ENCODE measurements at regions not wholly inside any gene's neighbourhood (a gene's known extent, or its start where the extent isn't known, plus 50 kb on each side); places are given as distances from the start of the nearest gene placed in this dataset.

DNA sequence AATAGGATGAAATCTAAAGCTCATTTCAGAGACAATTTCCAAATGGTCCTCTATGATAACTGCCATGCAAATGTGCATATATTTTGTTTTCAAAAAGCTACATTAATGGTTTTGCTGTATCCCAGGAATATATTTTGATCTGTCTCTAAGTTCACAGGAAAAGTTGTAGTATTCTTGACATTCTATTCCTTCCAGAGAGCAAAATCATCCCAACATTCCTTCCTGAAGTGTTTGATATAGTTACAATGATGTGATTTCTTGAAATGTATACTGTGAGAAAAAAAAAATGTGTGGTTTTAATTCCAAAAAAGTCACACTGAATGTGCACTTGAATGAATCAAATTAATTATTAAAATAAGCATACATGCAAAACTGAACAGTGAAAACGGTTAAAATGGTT is 996.0 kb upstream of the CITED2 start:
- CTCF ChIA-PET = no interaction called here
- H3K27ac Mint-ChIP-seq = no peak overlapping the region
- H3K4me1 Mint-ChIP-seq (ENCODE audit: low read depth) = no peaks in the 10 kb centered on the region
- peaks cover 3% of the 10 kb centered on the region for H3K27me3 Mint-ChIP-seq
- intact Hi-C loops (cut with micrococcal nuclease) = no loop called here
- H3K9me3 Mint-ChIP-seq = peaks cover 2% of the 10 kb centered on the region
- POLR2A ChIA-PET = no interaction called here
- H3K36me3 Mint-ChIP-seq = no peaks in the 10 kb centered on the region
- no peak overlapping the region for H3K4me3 Mint-ChIP-seq
- DNase-seq = no peak

DNA sequence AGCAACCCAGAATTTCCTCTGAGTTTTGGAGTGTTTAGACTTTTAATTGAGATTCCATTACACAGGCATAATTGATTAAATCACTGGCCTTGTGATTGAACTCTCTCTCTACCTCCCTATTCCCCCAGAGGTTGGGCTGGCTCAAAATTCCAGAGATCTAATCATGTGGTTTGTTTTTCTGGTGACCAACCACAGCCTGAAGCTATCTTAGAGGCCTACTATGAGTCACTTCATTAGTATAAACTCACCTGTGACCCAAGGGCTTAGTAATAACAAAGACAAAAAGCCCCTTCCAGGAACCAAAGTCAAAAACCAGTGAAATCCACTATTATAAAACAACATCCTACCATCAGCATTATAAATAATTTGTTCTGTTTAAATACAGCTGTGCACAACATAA is 992.5 kb upstream of the CITED2 start:
- ChIA-PET POLR2A (no interaction called here), CTCF (no interaction called here)
- Mint-ChIP-seq H3K9me3 (peaks cover 8% of the 10 kb centered on the region), H3K27me3 (peaks cover 6% of the 10 kb centered on the region), H3K36me3 (no peaks in the 10 kb centered on the region), H3K4me1 (ENCODE audit: low read depth) (no peaks in the 10 kb centered on the region), H3K27ac (no peak overlapping the region), H3K4me3 (no peak overlapping the region)
- DNase-seq = no peak
- intact Hi-C loops (cut with micrococcal nuclease) = no loop called here

DNA sequence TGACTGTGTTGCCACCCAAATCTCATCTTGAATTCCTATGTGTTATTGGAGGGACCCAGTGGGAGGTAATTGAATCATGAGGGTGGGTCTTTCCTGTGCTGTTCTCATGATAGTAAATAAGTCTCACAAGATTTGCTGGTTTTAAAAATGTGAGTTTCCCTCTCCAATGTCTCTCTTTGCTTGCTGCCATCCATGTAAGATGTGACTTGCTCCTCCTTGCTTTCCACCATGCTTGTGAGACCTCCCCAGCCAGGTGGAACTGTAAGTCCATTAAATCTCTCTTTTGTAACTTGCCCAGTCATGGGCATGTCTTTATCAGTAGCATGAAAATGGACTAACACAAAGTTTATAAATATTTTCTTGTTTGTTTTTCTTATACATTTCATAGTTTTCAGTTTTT is 990.5 kb upstream of the CITED2 start:
- DNase-seq = no peak
- peaks cover 8% of the 10 kb centered on the region for H3K9me3 Mint-ChIP-seq
- intact Hi-C loops (cut with micrococcal nuclease) = no loop called here
- H3K4me3 Mint-ChIP-seq = no peak overlapping the region
- ChIA-PET POLR2A (no interaction called here), CTCF (no interaction called here)
- H3K27ac Mint-ChIP-seq = no peak overlapping the region
- H3K27me3 Mint-ChIP-seq = peaks cover 6% of the 10 kb centered on the region
- H3K4me1 Mint-ChIP-seq (ENCODE audit: low read depth) = no peaks in the 10 kb centered on the region
- H3K36me3 Mint-ChIP-seq = no peaks in the 10 kb centered on the region

DNA sequence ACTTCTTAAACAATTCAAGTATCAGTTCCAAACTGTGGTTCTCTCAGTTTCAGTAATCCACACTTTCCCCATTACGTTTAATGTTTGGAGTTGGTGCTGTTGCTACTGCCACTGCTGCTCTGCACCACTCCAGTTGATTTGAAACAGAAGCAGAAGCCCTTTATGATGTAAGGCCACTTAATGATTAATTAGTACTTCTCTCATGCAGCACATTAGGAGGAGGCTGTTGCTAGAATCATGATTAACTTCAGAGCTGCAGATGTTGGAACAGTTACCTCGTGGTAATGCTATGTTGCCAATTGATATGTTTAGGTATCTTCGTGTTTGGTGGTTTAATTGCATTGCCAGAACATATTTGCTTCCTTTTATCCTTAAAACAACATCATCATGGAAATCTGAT is 986.2 kb upstream of the CITED2 start:
- CTCF ChIA-PET = no interaction called here
- H3K9me3 Mint-ChIP-seq = peaks cover 8% of the 10 kb centered on the region
- POLR2A ChIA-PET = no interaction called here
- DNase-seq = no peak
- peaks cover 3% of the 10 kb centered on the region for H3K27me3 Mint-ChIP-seq
- H3K4me3 Mint-ChIP-seq = no peak overlapping the region
- H3K36me3 Mint-ChIP-seq = no peaks in the 10 kb centered on the region
- no peak overlapping the region for H3K27ac Mint-ChIP-seq
- no peaks in the 10 kb centered on the region for H3K4me1 Mint-ChIP-seq (ENCODE audit: low read depth)
- intact Hi-C loops (cut with micrococcal nuclease) = no loop called here

DNA sequence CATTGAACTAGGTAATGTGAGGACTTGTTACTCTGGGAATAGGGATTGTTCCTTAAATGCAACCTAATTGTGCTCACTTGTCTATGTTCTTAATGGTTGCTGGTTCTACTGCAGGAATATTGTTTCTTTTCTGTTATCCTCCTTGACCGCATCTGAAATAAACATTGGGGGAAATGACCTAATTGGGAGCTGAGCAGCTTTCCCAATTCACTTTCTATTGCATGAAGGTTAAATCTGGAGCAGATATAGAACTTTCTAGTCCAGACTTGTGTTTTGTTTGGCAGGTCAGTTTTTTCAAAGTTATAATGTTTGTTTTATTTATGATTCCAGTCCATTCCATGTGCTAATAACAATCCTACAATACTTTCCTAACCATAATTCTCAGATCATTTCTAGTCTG is 981.0 kb upstream of the CITED2 start:
- no peak overlapping the region for H3K4me3 Mint-ChIP-seq
- DNase-seq = no peak
- no peaks in the 10 kb centered on the region for H3K27me3 Mint-ChIP-seq
- ChIA-PET CTCF (no interaction called here), POLR2A (no interaction called here)
- no peaks in the 10 kb centered on the region for H3K4me1 Mint-ChIP-seq (ENCODE audit: low read depth)
- H3K9me3 Mint-ChIP-seq = no peaks in the 10 kb centered on the region
- no peaks in the 10 kb centered on the region for H3K36me3 Mint-ChIP-seq
- no peak overlapping the region for H3K27ac Mint-ChIP-seq
- intact Hi-C loops (cut with micrococcal nuclease) = no loop called here

DNA sequence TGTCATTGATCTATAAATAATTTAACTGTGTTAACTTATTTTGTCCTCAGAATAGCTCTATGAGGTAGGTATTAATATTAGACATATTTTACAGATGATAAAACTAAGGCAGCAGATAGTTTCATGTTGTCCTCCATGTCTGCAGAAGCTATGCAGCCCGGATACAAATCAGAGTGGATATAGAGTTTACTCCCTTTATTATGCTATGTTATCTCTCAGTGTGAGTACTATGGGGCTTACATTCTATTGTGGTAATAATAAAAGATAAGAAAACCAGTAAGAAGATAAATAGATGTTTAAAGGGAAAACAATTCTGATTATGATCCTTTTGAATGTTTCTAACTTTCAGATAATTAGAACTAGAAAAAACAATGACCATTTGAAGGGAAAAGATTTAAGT is 979.8 kb upstream of the CITED2 start:
- DNase-seq = no peak
- Mint-ChIP-seq H3K4me3 (no peak overlapping the region), H3K9me3 (no peaks in the 10 kb centered on the region), H3K27ac (no peak overlapping the region), H3K4me1 (ENCODE audit: low read depth) (no peaks in the 10 kb centered on the region), H3K36me3 (no peaks in the 10 kb centered on the region), H3K27me3 (no peaks in the 10 kb centered on the region)
- ChIA-PET POLR2A (no interaction called here), CTCF (no interaction called here)
- intact Hi-C loops (cut with micrococcal nuclease) = no loop called here

DNA sequence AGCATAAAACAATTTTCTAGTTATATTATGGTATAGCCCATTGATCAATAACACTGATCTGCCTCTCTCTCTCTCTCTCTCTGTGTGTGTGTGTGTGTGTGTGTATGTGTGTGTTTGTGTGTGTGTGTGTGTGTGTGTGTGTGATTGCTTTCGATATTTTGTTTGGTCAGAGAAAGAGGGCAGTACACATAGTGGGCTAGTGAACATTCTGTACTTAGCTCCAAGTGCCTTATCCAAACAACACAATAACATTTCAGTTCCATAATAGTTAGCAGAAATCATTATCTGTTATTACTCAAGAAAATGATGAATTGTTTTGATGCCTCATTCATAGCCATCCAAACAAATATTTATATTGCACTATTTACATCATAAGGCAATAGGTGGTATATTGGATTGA is 979.1 kb upstream of the CITED2 start:
- ChIA-PET CTCF (no interaction called here), POLR2A (no interaction called here)
- Mint-ChIP-seq H3K4me3 (no peak overlapping the region), H3K27me3 (no peaks in the 10 kb centered on the region), H3K4me1 (ENCODE audit: low read depth) (no peaks in the 10 kb centered on the region), H3K27ac (no peak overlapping the region), H3K36me3 (no peaks in the 10 kb centered on the region), H3K9me3 (no peaks in the 10 kb centered on the region)
- DNase-seq = no peak
- intact Hi-C loops (cut with micrococcal nuclease) = no loop called here

DNA sequence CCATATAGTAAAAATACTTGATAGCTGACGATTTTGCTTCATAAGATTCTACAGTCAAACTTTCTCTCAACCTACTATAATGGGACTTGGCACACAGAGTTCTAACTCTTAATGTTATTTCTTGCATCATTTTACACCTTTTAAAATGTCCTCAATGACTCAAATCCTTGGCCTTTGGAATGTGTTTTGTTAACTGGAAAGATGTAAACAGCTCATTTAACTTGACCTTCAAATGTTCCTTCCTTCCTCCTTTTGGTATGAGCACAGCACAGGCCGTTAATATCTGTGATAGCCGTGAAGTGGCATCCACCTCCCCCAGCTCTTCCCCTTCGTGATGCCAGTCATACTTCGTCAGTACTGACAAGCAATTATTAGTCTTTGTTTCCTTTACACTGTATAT is 972.0 kb upstream of the CITED2 start:
- Mint-ChIP-seq H3K36me3 (no peaks in the 10 kb centered on the region), H3K4me1 (ENCODE audit: low read depth) (no peaks in the 10 kb centered on the region), H3K9me3 (no peaks in the 10 kb centered on the region), H3K4me3 (no peak overlapping the region), H3K27me3 (peaks cover 9% of the 10 kb centered on the region), H3K27ac (no peak overlapping the region)
- CTCF ChIA-PET = interaction anchor here (0.6 kb wide), 1 partner anchor 198 kb away, joined by 3 read pairs; no protein-coding TSS in a partner anchor
- POLR2A ChIA-PET = no interaction called here
- intact Hi-C loops (cut with micrococcal nuclease) = no loop called here
- DNase-seq = no peak

DNA sequence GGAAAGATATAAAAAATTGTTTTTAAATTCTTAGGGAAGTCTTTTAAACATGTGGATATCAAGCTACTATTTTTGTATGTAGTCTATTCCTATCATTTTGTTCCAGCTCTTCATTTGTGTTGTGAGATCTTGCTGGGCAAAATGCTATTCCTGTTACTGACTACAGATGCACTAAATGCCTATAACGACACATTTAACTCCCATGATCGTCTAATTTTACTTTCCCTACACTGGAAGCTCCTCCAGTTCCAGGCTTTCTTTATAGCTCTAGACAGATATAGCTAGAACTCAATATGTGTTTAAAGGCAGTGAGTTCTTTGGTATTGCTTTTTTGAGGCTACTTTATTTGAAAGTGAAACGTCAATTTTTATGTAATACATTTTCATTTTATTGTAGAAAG is 971.5 kb upstream of the CITED2 start:
- POLR2A ChIA-PET = no interaction called here
- H3K4me1 Mint-ChIP-seq (ENCODE audit: low read depth) = no peaks in the 10 kb centered on the region
- H3K4me3 Mint-ChIP-seq = no peak overlapping the region
- CTCF ChIA-PET = interaction anchor here (0.6 kb wide), 1 partner anchor 199 kb away, joined by 3 read pairs; no protein-coding TSS in a partner anchor
- H3K9me3 Mint-ChIP-seq = no peaks in the 10 kb centered on the region
- H3K36me3 Mint-ChIP-seq = no peaks in the 10 kb centered on the region
- intact Hi-C loops (cut with micrococcal nuclease) = no loop called here
- DNase-seq = no peak
- no peak overlapping the region for H3K27ac Mint-ChIP-seq
- peaks cover 9% of the 10 kb centered on the region for H3K27me3 Mint-ChIP-seq

DNA sequence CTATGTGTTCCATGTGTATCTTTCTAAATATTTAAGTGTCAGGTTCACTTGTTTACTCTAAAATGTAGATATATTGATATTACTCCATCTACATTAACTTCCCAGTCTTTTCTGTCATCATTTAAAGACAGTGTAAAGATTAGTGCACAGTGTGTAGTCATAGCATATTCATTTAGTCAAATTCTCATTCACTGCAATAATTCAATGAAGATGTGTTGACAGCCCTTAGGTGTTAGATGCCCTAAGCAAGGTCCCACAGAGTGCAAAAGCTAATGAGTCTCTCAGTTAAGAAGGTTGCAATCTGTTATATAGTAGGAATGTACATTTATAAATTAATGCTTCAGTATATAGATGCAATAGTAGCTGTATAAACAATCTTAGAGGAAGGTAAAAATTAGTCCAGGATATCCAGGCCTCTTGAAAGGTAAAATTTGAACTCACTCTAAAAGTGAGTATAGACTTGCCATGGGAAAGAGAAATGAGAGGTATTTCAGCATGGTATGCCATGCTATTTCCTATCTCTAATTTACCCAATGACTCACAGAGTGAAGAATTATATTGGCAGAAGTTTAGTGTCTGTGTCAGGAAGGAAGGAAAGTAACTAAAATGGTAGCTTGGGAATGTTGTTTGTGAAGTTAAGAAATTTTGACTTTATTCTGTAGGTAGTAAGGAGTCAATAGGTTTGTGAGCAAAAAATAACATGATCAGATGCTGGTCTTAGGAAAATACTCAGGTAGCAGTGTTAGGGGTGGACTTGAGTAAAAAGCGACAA is 969.9 kb upstream of the CITED2 start:
- CTCF ChIA-PET = no interaction called here
- Mint-ChIP-seq H3K27me3 (peaks cover 12% of the 10 kb centered on the region), H3K36me3 (no peaks in the 10 kb centered on the region), H3K9me3 (no peaks in the 10 kb centered on the region), H3K4me3 (no peak overlapping the region), H3K4me1 (ENCODE audit: low read depth) (no peaks in the 10 kb centered on the region), H3K27ac (no peak overlapping the region)
- POLR2A ChIA-PET = no interaction called here
- no peak for DNase-seq
- intact Hi-C loops (cut with micrococcal nuclease) = no loop called here

DNA sequence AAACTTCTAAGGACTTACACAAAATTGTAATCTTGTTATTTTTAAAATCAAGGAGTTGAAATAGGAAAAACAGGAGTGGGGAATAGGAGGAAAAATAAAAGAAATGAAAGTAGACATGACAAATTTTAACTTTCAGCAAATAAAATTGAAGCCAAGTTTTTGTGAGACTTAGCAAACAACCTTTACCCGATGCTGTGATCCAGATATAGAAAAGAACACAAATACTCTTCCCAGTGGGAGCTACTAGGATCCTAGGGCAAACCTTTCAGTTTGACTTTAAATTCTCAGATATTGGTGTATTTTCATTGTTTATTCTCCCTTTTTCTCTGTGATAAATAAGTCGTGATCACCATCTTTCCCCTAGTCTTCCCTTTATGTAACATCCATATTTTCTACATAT is 968.7 kb upstream of the CITED2 start:
- DNase-seq = no peak
- H3K9me3 Mint-ChIP-seq = no peaks in the 10 kb centered on the region
- peaks cover 16% of the 10 kb centered on the region for H3K27me3 Mint-ChIP-seq
- H3K27ac Mint-ChIP-seq = no peak overlapping the region
- intact Hi-C loops (cut with micrococcal nuclease) = no loop called here
- no peak overlapping the region for H3K4me3 Mint-ChIP-seq
- no peaks in the 10 kb centered on the region for H3K36me3 Mint-ChIP-seq
- no peaks in the 10 kb centered on the region for H3K4me1 Mint-ChIP-seq (ENCODE audit: low read depth)
- ChIA-PET POLR2A (no interaction called here), CTCF (no interaction called here)

DNA sequence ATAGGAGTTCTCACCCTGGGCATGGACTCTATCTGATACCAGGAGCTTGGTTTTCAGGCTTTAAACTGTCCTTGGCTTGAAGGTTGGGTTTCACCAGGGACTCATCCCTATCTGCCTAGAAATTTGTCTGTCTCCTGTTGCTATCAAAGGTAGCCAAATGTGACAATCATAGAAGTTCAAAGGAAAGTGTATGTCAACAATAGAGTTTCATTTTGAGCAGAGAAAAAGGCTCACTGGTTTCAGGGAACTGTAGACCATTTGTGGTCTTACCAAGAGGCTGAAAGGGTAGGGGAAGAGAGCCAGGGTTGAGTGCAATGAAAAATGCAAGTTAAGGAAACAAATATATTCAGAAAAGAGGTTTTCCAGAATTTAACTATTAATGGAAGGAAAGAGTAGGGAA is 966.8 kb upstream of the CITED2 start:
- peaks cover 11% of the 10 kb centered on the region for H3K27me3 Mint-ChIP-seq
- intact Hi-C loops (cut with micrococcal nuclease) = no loop called here
- ChIA-PET POLR2A (no interaction called here), CTCF (no interaction called here)
- no peak overlapping the region for H3K4me3 Mint-ChIP-seq
- DNase-seq = no peak
- no peaks in the 10 kb centered on the region for H3K36me3 Mint-ChIP-seq
- no peak overlapping the region for H3K27ac Mint-ChIP-seq
- no peaks in the 10 kb centered on the region for H3K9me3 Mint-ChIP-seq
- H3K4me1 Mint-ChIP-seq (ENCODE audit: low read depth) = no peaks in the 10 kb centered on the region

DNA sequence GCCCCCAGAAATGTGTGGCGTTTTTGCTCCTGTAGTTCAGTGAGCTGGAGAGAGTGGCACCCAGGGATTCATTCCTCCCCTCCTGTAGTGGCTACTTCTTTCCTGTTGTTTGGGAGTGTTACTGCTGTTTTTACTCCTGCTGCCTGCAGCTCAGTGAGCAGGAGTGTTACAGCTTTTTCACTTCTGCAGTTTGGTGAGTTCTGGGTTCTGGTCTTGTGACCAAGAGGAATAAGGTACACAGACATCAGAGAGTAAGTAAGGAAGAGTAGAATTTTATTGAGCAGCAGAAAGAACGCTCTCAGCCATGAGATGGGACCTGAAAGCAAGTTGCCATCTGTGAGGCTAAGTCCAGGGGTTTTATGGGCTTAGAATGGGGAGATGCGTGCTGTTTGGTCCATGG is 966.3 kb upstream of the CITED2 start:
- H3K36me3 Mint-ChIP-seq = no peaks in the 10 kb centered on the region
- DNase-seq = no peak
- H3K27ac Mint-ChIP-seq = no peak overlapping the region
- peaks cover 11% of the 10 kb centered on the region for H3K27me3 Mint-ChIP-seq
- H3K9me3 Mint-ChIP-seq = no peaks in the 10 kb centered on the region
- intact Hi-C loops (cut with micrococcal nuclease) = no loop called here
- ChIA-PET POLR2A (no interaction called here), CTCF (no interaction called here)
- no peaks in the 10 kb centered on the region for H3K4me1 Mint-ChIP-seq (ENCODE audit: low read depth)
- H3K4me3 Mint-ChIP-seq = no peak overlapping the region
